HFF-Myc (cell line): ENCODE measurements at regions not wholly inside any gene's neighbourhood (a gene's known extent, or its start where the extent isn't known, plus 50 kb on each side); places are given as distances from the start of the nearest gene placed in this dataset.

ENCODE experiments used
- DNase-seq: peaks from one replicate; pipeline ENCODE4 v3.0.0-alpha.2; 2011; ENCODE audit warnings: low read depth; ENCODE audit errors: extremely low read depth
- H3K4me3 ChIP-seq: replicated peaks from 2 replicates; pipeline ENCODE4 v1.5.1; 2011; ENCODE audit warnings: low read depth, mild to moderate bottlenecking, control low read depth, low read length
- CTCF ChIP-seq: IDR thresholded peaks from 2 replicates; pipeline ENCODE4 v1.5.1; 2012; ENCODE audit warnings: mild to moderate bottlenecking, low read depth, low read length, control low read depth; ENCODE audit errors: missing control alignments

DNA sequence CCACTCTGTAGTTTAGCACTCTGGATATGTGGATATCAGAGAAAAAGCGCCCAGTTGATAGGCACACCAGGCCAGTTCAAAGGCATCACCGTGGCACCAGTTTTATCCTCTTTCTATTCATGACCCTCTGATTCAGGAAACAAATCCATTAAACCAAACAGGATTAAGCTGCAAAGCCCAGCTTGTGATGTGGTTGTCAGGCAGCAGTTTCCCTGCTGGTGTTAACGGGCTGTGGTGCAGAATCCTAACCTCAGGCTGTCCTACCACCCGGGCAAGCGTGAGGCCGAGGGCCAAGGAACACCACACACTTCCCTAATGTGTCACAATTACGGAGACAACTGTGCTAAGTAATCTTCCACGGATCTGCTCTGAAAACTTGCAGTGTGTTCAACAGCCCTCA lies 209.1 kb downstream of the OLFM4 start:
- H3K4me3 ChIP-seq, result no peak overlapping the region
- no peak for DNase-seq
- TF ChIP-seq CTCF, result no peak

DNA sequence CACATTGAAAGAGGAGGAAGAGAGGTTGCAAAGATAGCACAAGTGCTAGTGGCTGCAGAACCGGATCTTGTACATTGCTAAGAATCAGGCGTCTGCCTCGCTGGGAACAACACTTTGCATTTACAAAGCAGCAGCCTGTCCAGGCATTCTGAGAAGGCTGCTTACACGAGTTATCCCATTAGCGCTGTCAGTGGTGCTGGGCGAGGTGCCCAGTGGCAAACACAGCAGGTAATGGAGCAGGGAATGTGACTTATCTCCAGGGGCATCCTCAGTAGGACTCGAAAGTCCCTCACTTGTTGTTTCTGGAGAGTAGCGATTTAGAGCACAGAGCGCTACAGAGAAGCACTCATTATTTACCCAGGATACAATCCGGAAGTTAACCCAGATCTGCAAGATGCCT lies 209.6 kb downstream of the OLFM4 start:
- no peak overlapping the region for H3K4me3 ChIP-seq
- TF ChIP-seq CTCF, result no peak
- no peak for DNase-seq

DNA sequence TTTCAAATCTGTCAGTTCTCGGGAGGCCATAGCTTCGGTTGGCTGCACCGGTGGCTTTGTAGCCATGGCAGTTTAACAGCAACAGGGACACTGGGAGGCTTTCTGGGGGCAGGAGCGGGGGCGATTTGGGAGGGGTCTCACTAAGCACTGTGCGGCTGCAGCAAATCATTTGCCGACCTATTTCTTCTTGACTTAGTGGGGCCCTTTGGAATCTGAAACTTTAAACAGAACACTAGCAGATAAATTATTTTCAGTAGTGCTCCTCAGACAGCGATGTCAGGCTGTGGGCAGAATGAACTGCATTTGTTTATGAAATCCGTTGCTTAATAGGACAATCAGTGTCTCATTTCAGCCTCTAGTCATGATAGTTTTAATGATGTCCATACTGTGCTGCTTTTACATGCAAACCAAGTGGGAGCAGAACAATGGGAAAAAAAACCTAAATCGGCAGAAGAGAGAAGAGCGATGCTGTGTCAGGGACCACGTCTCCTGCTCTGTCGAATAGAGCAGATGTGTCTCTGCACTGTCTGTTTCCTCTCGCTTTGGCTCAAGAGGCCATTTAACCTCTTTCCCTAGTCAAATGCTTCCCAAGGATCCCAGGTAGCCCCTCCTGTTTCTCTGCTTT lies 211.9 kb downstream of the OLFM4 start:
- no peak for DNase-seq
- TF ChIP-seq CTCF, result no peak
- no peak overlapping the region for H3K4me3 ChIP-seq

DNA sequence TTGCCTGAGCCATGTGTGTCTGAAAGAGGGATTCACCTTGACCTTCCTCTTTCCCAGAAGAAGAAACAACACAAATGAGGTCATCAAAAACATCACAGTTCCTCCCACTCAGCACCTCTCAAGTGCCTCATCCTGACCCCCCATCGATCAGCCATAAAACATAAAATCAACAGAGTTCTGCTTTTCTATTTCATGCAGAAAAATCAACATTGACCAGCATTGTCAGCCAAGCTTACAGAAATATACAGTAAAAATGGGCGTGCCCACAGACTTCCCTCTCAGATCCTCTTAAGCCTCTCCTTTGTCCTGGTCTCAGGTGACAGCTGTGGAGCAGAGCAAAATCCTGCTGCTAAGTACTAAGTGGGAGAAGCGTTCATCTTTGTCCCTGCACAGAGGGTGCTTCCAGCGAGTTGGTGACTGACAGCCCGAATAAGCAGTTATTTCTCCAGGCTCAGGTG lies 213.3 kb downstream of the OLFM4 start:
- DNase-seq, result no peak
- no peak overlapping the region for H3K4me3 ChIP-seq
- no peak for TF ChIP-seq CTCF

GRCh38 chr13:53249236-53249635 lies 220.6 kb downstream of the OLFM4 start:
- TF ChIP-seq CTCF, result no peak
- DNase-seq, result no peak
- no peak overlapping the region for H3K4me3 ChIP-seq

DNA sequence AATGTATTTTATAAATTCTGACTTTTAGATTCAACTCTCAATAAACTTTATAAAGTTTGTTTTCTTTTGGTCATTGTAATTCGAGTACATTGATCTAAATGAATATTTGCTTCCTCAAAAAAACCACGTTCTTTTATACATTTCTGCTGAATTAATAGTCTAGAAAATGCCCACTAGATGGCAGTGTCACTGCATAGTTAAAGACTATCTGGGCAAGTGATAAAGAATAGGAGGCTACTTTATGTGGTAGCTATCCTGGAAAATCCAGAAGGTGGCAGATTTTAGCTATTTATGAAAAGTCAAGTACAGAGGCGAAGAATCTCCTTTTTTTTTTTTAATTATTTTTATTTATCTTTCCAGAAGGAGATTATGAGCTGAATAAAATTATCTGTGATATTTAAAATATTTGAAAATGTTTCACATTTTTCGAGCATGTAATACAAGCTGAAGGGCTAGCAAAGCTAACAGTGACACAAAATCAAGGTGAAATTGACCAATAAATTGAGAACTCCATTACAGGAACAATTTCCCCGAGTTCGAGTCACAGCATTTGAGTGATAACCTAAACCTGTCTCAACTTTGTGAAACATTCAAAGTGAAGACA lies 221.8 kb downstream of the OLFM4 start:
- peak; percentile 51 for TF ChIP-seq CTCF
- no peak overlapping the region for H3K4me3 ChIP-seq
- DNase-seq, result peak; percentile 38
